LNCaP clone FGC (cell line): ENCODE measurements at regions not wholly inside any gene's neighbourhood (a gene's known extent, or its start where the extent isn't known, plus 50 kb on each side); places are given as distances from the start of the nearest gene placed in this dataset.

Experiments
- DNase-seq: peaks from one replicate; pipeline ENCODE4 v3.0.0-alpha.2; 2011; ENCODE audit warnings: low read depth
- H3K4me3 ChIP-seq: 2 replicates; pipeline ENCODE4 v1.5.1; 2011; ENCODE audit warnings: mild to moderate bottlenecking, low read depth, low read length, control low read depth
- TF ChIP-seq, protein P1 (sequence below): IDR thresholded peaks from 2 replicates; pipeline ENCODE4 v1.5.1; 2012; ENCODE audit warnings: mild to moderate bottlenecking; ENCODE audit not compliant: control insufficient read depth, insufficient read depth; ENCODE audit errors: extremely low read depth

DNA sequence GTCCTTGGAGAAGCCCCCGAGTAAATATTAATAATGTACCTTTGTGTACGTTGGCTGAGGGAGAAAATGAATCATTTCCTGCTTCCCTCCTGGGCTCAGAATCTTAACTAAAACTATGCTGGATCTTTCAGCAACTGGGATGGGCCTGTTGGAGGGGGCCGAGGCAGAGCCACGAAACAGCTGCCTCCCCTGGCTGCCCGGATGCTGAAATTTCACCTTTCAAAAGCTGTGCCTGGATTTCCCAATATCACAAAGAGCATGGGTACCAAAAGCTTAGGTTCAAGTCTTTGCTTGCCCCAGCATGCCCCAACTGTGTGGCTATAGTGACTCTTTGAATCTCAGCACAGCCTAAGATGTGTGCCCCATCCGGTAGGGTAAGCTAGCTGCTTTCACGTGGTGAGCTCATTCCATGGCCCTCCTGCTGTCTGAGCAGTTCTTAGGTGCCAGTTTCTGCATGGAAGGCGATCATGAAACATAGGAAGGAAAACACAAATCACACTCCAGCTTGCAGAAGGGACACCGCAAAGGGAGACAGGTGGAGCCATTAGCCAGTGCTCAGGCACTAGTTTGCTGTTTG, 473.5 kb downstream of the PTPRU start:
- DNase-seq: no peak

DNA sequence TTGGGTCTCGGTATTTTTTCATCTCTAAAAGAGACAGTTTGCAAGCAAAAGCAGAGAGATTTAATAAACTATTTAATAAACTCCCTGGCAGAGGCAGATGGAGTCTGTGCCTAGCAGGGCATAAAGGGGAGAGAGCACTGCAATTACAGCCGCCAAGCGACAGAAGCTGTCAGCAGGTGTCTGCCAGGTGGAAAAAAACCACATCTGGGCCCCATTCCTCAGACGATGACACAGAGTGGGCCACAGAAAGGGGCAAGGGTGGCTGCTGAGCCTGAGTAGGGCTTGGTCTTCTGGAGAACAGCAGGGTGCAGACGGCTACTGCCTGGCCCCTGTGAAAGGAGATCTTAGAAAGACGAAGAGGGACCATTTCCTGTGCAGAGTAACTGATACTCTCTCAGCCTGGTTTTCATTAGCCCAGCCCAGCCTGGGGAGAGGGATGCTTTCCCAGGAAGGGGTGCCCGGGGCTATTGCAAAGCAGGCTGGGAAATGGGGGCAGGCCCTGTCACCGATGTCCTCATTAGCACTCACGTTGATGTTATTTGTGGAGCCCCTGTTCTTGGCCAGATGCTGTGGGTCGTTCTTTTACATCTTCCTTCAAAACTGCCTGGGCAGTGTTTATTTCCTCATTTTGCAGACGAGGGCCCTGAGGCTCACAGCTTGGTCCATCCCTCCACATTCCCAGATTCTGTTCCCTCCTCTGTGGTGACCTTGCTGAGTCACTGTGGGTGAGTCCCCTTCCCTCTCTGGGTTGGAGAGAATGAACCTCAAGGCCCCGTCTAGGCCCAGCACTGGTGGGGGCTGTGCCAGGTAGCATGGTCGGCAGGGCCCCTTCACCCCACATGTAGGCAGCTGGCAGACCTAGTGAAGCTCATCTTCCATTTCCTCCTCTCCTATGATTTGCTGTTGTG, 472.7 kb downstream of the PTPRU start:
- DNase-seq: no peak
- H3K4me3 ChIP-seq: no peak overlapping the region
- TF ChIP-seq, protein P1, sequence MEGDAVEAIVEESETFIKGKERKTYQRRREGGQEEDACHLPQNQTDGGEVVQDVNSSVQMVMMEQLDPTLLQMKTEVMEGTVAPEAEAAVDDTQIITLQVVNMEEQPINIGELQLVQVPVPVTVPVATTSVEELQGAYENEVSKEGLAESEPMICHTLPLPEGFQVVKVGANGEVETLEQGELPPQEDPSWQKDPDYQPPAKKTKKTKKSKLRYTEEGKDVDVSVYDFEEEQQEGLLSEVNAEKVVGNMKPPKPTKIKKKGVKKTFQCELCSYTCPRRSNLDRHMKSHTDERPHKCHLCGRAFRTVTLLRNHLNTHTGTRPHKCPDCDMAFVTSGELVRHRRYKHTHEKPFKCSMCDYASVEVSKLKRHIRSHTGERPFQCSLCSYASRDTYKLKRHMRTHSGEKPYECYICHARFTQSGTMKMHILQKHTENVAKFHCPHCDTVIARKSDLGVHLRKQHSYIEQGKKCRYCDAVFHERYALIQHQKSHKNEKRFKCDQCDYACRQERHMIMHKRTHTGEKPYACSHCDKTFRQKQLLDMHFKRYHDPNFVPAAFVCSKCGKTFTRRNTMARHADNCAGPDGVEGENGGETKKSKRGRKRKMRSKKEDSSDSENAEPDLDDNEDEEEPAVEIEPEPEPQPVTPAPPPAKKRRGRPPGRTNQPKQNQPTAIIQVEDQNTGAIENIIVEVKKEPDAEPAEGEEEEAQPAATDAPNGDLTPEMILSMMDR: no peak

More for the DNA sequence above, 473.5 kb downstream of the PTPRU start:
- TF ChIP-seq, protein P1: no peak
- H3K4me3 ChIP-seq: no peak overlapping the region

DNA sequence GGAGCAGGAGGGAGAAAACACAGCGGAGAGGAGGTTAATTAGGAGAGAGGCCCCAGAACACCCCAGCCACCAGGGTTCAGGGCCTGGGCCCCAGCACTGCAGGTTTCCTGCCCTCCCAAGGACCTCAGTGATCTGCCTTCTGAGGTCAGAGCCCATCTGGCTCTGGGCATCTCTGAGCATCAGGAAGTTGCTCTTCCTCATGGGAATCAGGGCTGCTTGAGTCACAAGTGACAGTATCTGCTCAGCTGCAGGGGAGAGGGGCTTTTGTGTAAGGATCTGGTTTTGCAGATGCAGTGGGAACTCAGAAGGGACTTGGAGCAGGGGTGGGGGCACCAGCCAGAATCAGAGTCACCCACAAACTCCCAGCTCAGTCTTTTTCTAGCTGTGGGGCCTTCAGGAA, 472.1 kb downstream of the PTPRU start:
- no peak for DNase-seq
- TF ChIP-seq, protein P1: no peak
- no peak overlapping the region for H3K4me3 ChIP-seq

DNA sequence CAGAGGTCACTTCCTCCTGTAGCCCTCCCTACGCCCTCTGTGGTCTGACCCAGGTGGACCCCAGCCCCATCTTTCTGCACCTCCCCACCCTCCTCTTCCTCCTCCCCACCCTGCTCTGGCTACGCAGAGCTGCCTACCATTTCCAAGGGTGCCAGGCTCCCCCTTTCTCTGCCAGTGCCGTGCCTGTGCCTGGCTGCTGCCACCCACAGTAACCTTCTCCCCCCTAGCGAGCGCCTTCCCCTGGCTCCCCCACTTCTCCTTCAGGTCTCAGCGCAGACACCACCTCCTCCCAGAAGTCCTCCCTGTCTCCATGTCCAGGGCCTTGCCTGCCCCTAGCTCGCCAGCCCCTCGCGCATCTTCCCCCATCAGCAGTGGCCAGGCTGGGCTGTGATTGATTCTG, 471.5 kb downstream of the PTPRU start:
- DNase-seq: no peak
- TF ChIP-seq, protein P1: no peak
- no peak overlapping the region for H3K4me3 ChIP-seq

DNA sequence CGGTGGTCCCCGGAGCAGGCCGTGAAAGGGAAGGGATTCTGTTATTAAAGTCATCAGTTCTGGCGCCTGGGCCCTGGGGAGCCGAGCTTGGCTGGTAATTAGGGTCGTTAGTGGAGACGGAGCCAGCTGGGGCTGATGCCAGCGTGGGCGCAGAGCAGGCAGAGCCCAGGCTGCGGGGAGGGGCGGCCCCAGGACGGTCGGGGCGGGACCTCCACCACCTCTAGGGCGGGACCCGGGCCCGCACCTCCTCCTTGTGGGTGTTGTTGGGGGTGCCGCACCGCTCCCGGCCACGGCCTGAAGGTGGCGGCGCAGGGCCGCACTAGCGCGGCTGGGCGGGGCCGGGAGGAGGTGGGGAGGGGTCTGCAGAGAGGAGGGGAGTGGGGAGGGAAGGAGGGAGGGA, 470.6 kb downstream of the PTPRU start:
- H3K4me3 ChIP-seq: no peak overlapping the region

DNA sequence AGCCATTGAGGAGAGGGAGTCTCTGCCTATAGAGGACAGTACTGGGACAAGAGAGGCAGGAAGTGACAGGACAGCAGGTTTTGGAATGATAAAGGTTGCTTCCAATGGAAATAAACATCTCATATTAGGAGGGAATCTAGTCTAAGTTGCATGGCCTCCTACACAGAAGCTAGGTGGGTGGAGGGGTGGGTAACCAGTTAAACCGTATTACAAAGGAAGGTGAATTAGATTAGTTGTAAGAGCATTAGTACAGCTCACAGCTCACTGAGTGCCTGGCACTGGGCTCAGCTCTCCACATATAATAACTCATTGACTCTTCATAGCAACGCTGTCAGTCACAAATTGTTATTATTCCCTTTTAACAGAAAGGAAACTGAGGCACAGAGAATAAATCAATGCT, 468.1 kb downstream of the PTPRU start:
- no peak for DNase-seq
- H3K4me3 ChIP-seq: no peak overlapping the region
- TF ChIP-seq, protein P1: no peak

More for the DNA sequence above, 470.6 kb downstream of the PTPRU start:
- TF ChIP-seq, protein P1: peak; percentile 68
- DNase-seq: no peak
